Activated CD4-positive, alpha-beta T cell treated with anti-CD3 and anti-CD28 coated beads, Interleukin-2, amount 50 U/mL, for 24 hours (primary cell): ENCODE measurements at regions not wholly inside any gene's neighbourhood (a gene's known extent, or its start where the extent isn't known, plus 50 kb on each side); places are given as distances from the start of the nearest gene placed in this dataset.

Source experiments
- DNase-seq, 2 donors: peaks; one replicate each; pipeline ENCODE4 v3.0.0-alpha.2; 2020; ENCODE audit warnings: low read depth in 1 of 2, low spot score in 1 of 2

GRCh38 chr3:103609472-103609871 is 1174.7 kb downstream of the ZPLD1 start:
- no peak for DNase-seq

- no peak for DNase-seq
These were observed 1178.8 kb downstream of the ZPLD1 start for GRCh38 chr3:103613397-103614156.

GRCh38 chr3:103614719-103615118 is 1179.9 kb downstream of the ZPLD1 start:
- DNase-seq, result no peak

GRCh38 chr3:103617961-103618360 is 1183.1 kb downstream of the ZPLD1 start:
- DNase-seq, result no peak

- DNase-seq, result no peak
These were observed 1189.5 kb downstream of the ZPLD1 start for GRCh38 chr3:103624271-103624670.

GRCh38 chr3:103629391-103629790 is 1194.6 kb downstream of the ZPLD1 start:
- no peak for DNase-seq

GRCh38 chr3:103644450-103644849 is 1209.6 kb downstream of the ZPLD1 start:
- DNase-seq, result no peak

GRCh38 chr3:103653996-103654395 is 1219.2 kb downstream of the ZPLD1 start:
- DNase-seq, result no peak

- DNase-seq, result no peak
These were observed 1222.9 kb downstream of the ZPLD1 start for GRCh38 chr3:103657756-103658155.

GRCh38 chr3:103660810-103661209 is 1226.0 kb downstream of the ZPLD1 start:
- no peak for DNase-seq

- DNase-seq, result no peak
These were observed 1227.8 kb downstream of the ZPLD1 start for GRCh38 chr3:103662591-103662990.

- DNase-seq, result no peak
These were observed 1237.5 kb downstream of the ZPLD1 start for GRCh38 chr3:103672346-103672745.

GRCh38 chr3:103684904-103685303 is 1250.1 kb downstream of the ZPLD1 start:
- DNase-seq, result no peak

- DNase-seq, result no peak
These were observed 1251.1 kb downstream of the ZPLD1 start for GRCh38 chr3:103685939-103686338.

GRCh38 chr3:103690536-103690935 is 1255.7 kb downstream of the ZPLD1 start:
- DNase-seq, result no peak

- DNase-seq, result no peak
These were observed 1259.0 kb downstream of the ZPLD1 start for GRCh38 chr3:103693831-103694230.

GRCh38 chr3:103698646-103699045 is 1263.8 kb downstream of the ZPLD1 start:
- DNase-seq, result no peak

- DNase-seq, result no peak
These were observed 1264.4 kb downstream of the ZPLD1 start for GRCh38 chr3:103699228-103699627.

- DNase-seq, result no peak
These were observed 1270.8 kb downstream of the ZPLD1 start for GRCh38 chr3:103705641-103706040.

- DNase-seq, result no peak
These were observed 1271.9 kb downstream of the ZPLD1 start for GRCh38 chr3:103706671-103707070.

GRCh38 chr3:103711670-103712069 is 1276.9 kb downstream of the ZPLD1 start:
- no peak for DNase-seq

GRCh38 chr3:103712320-103713008 is 1277.6 kb downstream of the ZPLD1 start:
- no peak for DNase-seq

GRCh38 chr3:103729547-103729946 is 1294.7 kb downstream of the ZPLD1 start:
- no peak for DNase-seq
